GM12873 (cell line): ENCODE measurements at regions not wholly inside any gene's neighbourhood (a gene's known extent, or its start where the extent isn't known, plus 50 kb on each side); places are given as distances from the start of the nearest gene placed in this dataset.

ENCODE experiments used
- CTCF ChIP-seq: IDR thresholded peaks from 2 replicates; pipeline ENCODE4 v1.5.1; 2012; ENCODE audit warnings: low read depth, mild to moderate bottlenecking, moderate library complexity, low read length, control low read depth; ENCODE audit not compliant: insufficient read depth; ENCODE audit errors: missing control alignments

- TF ChIP-seq CTCF, result no peak
Measured at GRCh38 chr5:175070283-175070682, 345.9 kb downstream of the MSX2 start.

GRCh38 chr5:175060257-175060656 is 335.9 kb downstream of the MSX2 start:
- TF ChIP-seq CTCF, result no peak

GRCh38 chr5:175059687-175060211 is 335.4 kb downstream of the MSX2 start:
- TF ChIP-seq CTCF, result no peak

GRCh38 chr5:175056831-175057230 is 332.4 kb downstream of the MSX2 start:
- TF ChIP-seq CTCF, result no peak

- no peak for TF ChIP-seq CTCF
Measured at GRCh38 chr5:175054243-175054642, 329.9 kb downstream of the MSX2 start.

- TF ChIP-seq CTCF, result no peak
Measured at GRCh38 chr5:175052351-175052750, 328.0 kb downstream of the MSX2 start.

GRCh38 chr5:175047048-175047447 is 322.7 kb downstream of the MSX2 start:
- no peak for TF ChIP-seq CTCF
